ENCODE measurements at regions not wholly inside any gene's neighbourhood (a gene's known extent, or its start where the extent isn't known, plus 50 kb on each side); places are given as distances from the start of the nearest gene placed in this dataset.

DNA sequence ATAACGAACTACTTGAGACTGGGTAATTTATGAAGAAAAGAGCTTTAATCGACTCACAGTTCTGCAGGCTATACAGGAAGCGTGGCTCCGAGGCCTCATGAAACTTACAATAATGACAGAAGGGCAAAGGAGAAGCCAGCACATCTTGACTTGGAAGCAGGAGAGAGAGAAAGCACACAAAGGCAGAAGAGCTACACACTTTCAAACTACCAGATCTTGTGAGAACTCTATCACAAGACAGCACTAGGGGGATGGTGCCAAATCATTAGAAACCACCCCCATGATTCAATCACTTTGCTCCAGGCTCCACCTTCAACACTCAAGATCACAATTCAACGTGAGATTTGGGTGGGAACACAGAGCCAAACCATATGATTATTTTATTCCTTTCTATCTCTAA lies 655.9 kb upstream of the SYT4 start:
- 91% methylated on average over 4 of the region's 5 CpGs for WGBS (ENCODE audit: insufficient coverage)
- Mint-ChIP-seq H3K9me3 (ENCODE audit: insufficient read depth) (no peaks in the 10 kb centered on the region), H3K27me3 (no peaks in the 10 kb centered on the region), H3K4me3 (no peak overlapping the region), H3K27ac (no peak overlapping the region), H3K4me1 (no peaks in the 10 kb centered on the region)
- no peak overlapping the region for H2AFZ ChIP-seq (ENCODE audit: insufficient read depth, low read depth, low read length, poor library complexity, severe bottlenecking)
- H3K9ac ChIP-seq (ENCODE audit: low read length), result no peak overlapping the region
- no peak overlapping the region for H3K4me2 ChIP-seq (replicated peaks; ENCODE audit: low read depth, low read length, poor library complexity, severe bottlenecking)
- TF ChIP-seq, protein P1, sequence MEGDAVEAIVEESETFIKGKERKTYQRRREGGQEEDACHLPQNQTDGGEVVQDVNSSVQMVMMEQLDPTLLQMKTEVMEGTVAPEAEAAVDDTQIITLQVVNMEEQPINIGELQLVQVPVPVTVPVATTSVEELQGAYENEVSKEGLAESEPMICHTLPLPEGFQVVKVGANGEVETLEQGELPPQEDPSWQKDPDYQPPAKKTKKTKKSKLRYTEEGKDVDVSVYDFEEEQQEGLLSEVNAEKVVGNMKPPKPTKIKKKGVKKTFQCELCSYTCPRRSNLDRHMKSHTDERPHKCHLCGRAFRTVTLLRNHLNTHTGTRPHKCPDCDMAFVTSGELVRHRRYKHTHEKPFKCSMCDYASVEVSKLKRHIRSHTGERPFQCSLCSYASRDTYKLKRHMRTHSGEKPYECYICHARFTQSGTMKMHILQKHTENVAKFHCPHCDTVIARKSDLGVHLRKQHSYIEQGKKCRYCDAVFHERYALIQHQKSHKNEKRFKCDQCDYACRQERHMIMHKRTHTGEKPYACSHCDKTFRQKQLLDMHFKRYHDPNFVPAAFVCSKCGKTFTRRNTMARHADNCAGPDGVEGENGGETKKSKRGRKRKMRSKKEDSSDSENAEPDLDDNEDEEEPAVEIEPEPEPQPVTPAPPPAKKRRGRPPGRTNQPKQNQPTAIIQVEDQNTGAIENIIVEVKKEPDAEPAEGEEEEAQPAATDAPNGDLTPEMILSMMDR (IDR thresholded peaks at IDR 0.05), result no peak
- no peak for TF ChIP-seq EZH2 (IDR thresholded peaks at IDR 0.05; ENCODE audit: borderline replicate concordance, insufficient read depth, low read depth, low read length, poor library complexity, severe bottlenecking)
- H3K9me3 ChIP-seq (ENCODE audit: control extremely low read depth in 1 of 3, control insufficient read depth in 2 of 3, insufficient read depth in 1 of 3, low read length in 2 of 3), result no peaks in the 10 kb centered on the region
- intact Hi-C loops (cut with micrococcal nuclease), result no loop called here
- H3K4me3 ChIP-seq (ENCODE audit: control extremely low read depth in 1 of 5, extremely low read depth in 1 of 5, insufficient read depth in 1 of 5, low read depth in 2 of 5, low read length in 4 of 5), result no peak overlapping the region
- H3K4me1 ChIP-seq (ENCODE audit: control insufficient read depth in 2 of 2, insufficient read depth in 2 of 2, low read length in 2 of 2), result no peaks in the 10 kb centered on the region
- ATAC-seq (ENCODE audit: low read depth), result no peak
- no peaks in the 10 kb centered on the region for H3K36me3 ChIP-seq (replicated peaks in 1 of 2; ENCODE audit: control extremely low read depth in 1 of 2, control insufficient read depth in 1 of 2, extremely low read depth in 1 of 2, insufficient read depth in 2 of 2, low read length in 1 of 2)
- no peaks in the 10 kb centered on the region for H3K27me3 ChIP-seq (replicated peaks in 1 of 4; ENCODE audit: control extremely low read depth in 1 of 4, control insufficient read depth in 3 of 4, insufficient read depth in 4 of 4, low read length in 3 of 4)
- no peaks in the 10 kb centered on the region for H3K79me2 ChIP-seq (ENCODE audit: control insufficient read depth, insufficient read depth, low read length)
- POLR2A ChIA-PET, result no interaction called here
- no peaks in the 10 kb centered on the region for H4K20me1 ChIP-seq (ENCODE audit: control insufficient read depth, insufficient read depth, low read length, poor library complexity, severe bottlenecking)
- CTCF ChIA-PET, result no interaction called here
- DNase-seq, result no peak
- no peak overlapping the region for H3K27ac ChIP-seq (ENCODE audit: low read length in 2 of 2)

DNA sequence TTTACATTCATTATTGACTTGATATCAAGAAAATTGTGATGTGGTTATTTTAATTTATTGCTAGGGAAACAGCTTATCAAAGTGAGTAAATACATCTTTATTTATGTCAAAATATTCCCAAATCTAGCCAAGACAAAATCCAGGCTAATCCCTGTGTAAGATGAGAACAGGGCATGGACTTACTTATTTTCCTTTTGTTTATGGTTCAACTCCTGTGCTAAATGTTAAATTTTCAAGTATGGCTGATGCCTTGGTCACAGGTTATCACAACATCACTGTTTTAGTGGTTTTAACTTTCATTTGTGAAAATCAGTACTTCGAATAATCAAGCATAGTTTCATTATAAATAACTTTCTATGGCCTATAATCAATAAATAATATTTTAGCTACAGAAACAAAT lies 657.0 kb upstream of the SYT4 start:
- no peak overlapping the region for H3K4me3 Mint-ChIP-seq
- H3K9me3 ChIP-seq (ENCODE audit: control extremely low read depth in 1 of 3, control insufficient read depth in 2 of 3, insufficient read depth in 1 of 3, low read length in 2 of 3), result no peaks in the 10 kb centered on the region
- H3K27ac Mint-ChIP-seq, result no peak overlapping the region
- no peaks in the 10 kb centered on the region for H3K27me3 ChIP-seq (replicated peaks in 1 of 4; ENCODE audit: control extremely low read depth in 1 of 4, control insufficient read depth in 3 of 4, insufficient read depth in 4 of 4, low read length in 3 of 4)
- no peaks in the 10 kb centered on the region for H3K4me1 ChIP-seq (ENCODE audit: control insufficient read depth in 2 of 2, insufficient read depth in 2 of 2, low read length in 2 of 2)
- DNase-seq (no peak), ATAC-seq (ENCODE audit: low read depth) (no peak)
- no peak overlapping the region for H3K27ac ChIP-seq (ENCODE audit: low read length in 2 of 2)
- intact Hi-C loops (cut with micrococcal nuclease), result no loop called here
- H3K79me2 ChIP-seq (ENCODE audit: control insufficient read depth, insufficient read depth, low read length), result no peaks in the 10 kb centered on the region
- ChIA-PET POLR2A (no interaction called here), CTCF (no interaction called here)
- H3K9me3 Mint-ChIP-seq (ENCODE audit: insufficient read depth), result no peaks in the 10 kb centered on the region
- H3K27me3 Mint-ChIP-seq, result no peaks in the 10 kb centered on the region
- H3K9ac ChIP-seq (ENCODE audit: low read length), result no peak overlapping the region
- TF ChIP-seq EZH2 (IDR thresholded peaks at IDR 0.05; ENCODE audit: borderline replicate concordance, insufficient read depth, low read depth, low read length, poor library complexity, severe bottlenecking), result no peak
- TF ChIP-seq, protein P1 (IDR thresholded peaks at IDR 0.05), result no peak
- no peaks in the 10 kb centered on the region for H3K4me1 Mint-ChIP-seq
- H3K4me2 ChIP-seq (replicated peaks; ENCODE audit: low read depth, low read length, poor library complexity, severe bottlenecking), result no peak overlapping the region
- no peak overlapping the region for H2AFZ ChIP-seq (ENCODE audit: insufficient read depth, low read depth, low read length, poor library complexity, severe bottlenecking)
- H4K20me1 ChIP-seq (ENCODE audit: control insufficient read depth, insufficient read depth, low read length, poor library complexity, severe bottlenecking), result no peaks in the 10 kb centered on the region
- WGBS (ENCODE audit: insufficient coverage), result no CpG with 5 or more reads among the region's 1 CpG
- H3K36me3 ChIP-seq (replicated peaks in 1 of 2; ENCODE audit: control extremely low read depth in 1 of 2, control insufficient read depth in 1 of 2, extremely low read depth in 1 of 2, insufficient read depth in 2 of 2, low read length in 1 of 2), result no peaks in the 10 kb centered on the region
- H3K4me3 ChIP-seq (ENCODE audit: control extremely low read depth in 1 of 5, extremely low read depth in 1 of 5, insufficient read depth in 1 of 5, low read depth in 2 of 5, low read length in 4 of 5), result no peak overlapping the region

Data from B cell (primary cell).